ENCODE measurements at regions not wholly inside any gene's neighbourhood (a gene's known extent, or its start where the extent isn't known, plus 50 kb on each side); places are given as distances from the start of the nearest gene placed in this dataset.

GRCh38 chr5:67358186-67358585, 161.6 kb upstream of the CD180 start:
- no peak overlapping the region for H2BK5ac ChIP-seq (ENCODE audit: low read depth, low read length, poor library complexity)

GRCh38 chr5:67355120-67355713, 158.6 kb upstream of the CD180 start:
- no peak overlapping the region for H4K12ac ChIP-seq (ENCODE audit: low read depth, low read length)
- H3K18ac ChIP-seq (ENCODE audit: low read length): no peak overlapping the region
- H3K4me2 ChIP-seq (ENCODE audit: low read length): no peak overlapping the region
- H3K9me3 ChIP-seq (ENCODE audit: insufficient read depth, low read depth, low read length): no peaks in the 10 kb centered on the region
- no peaks in the 10 kb centered on the region for H3K36me3 ChIP-seq (ENCODE audit: control insufficient read depth in 1 of 2, insufficient read depth in 2 of 2, low read length in 2 of 2)
- H3K14ac ChIP-seq (ENCODE audit: low read length): no peak overlapping the region
- no peak overlapping the region for H2AFZ ChIP-seq (ENCODE audit: insufficient read depth, low read length, poor library complexity)
- no peak overlapping the region for H3K4me3 ChIP-seq (ENCODE audit: low read depth, low read length)
- no peak overlapping the region for H4K8ac ChIP-seq (ENCODE audit: low read depth, low read length)
- H3K4me1 ChIP-seq (ENCODE audit: control insufficient read depth in 1 of 2, insufficient read depth in 2 of 2, low read length in 2 of 2): no peaks in the 10 kb centered on the region
- no peak for DNase-seq
- H3K23ac ChIP-seq (ENCODE audit: low read length): no peak overlapping the region
- H3K27ac ChIP-seq (ENCODE audit: low read depth, low read length): no peak overlapping the region
- H4K91ac ChIP-seq (ENCODE audit: low read depth, low read length): no peak overlapping the region
- no peak overlapping the region for H2BK5ac ChIP-seq (ENCODE audit: low read depth, low read length, poor library complexity)
- no peak overlapping the region for H2BK12ac ChIP-seq (ENCODE audit: low read length)
- no peaks in the 10 kb centered on the region for H3K27me3 ChIP-seq (ENCODE audit: insufficient read depth, low read length)
- no peak overlapping the region for H3K9ac ChIP-seq (ENCODE audit: low read length)
- WGBS (ENCODE audit: extremely low coverage, insufficient coverage, insufficient read length): no CpG with 5 or more reads among the region's 6 CpGs
- H3K4ac ChIP-seq (ENCODE audit: low read depth, low read length): no peak overlapping the region
- H3K79me2 ChIP-seq (ENCODE audit: control insufficient read depth, insufficient read depth, low read length, poor library complexity): no peaks in the 10 kb centered on the region
- H2AK5ac ChIP-seq (ENCODE audit: low read length): no peak overlapping the region
- no peaks in the 10 kb centered on the region for H3K79me1 ChIP-seq (ENCODE audit: low read length)
- no peak overlapping the region for H2BK120ac ChIP-seq (ENCODE audit: insufficient read depth, low read length, poor library complexity)

More at GRCh38 chr5:67358186-67358585, 161.6 kb upstream of the CD180 start:
- H3K4me2 ChIP-seq (ENCODE audit: low read length): no peak overlapping the region
- H3K9me3 ChIP-seq (ENCODE audit: insufficient read depth, low read depth, low read length): no peaks in the 10 kb centered on the region
- no peak overlapping the region for H4K8ac ChIP-seq (ENCODE audit: low read depth, low read length)
- H3K79me1 ChIP-seq (ENCODE audit: low read length): no peaks in the 10 kb centered on the region
- no peak for DNase-seq
- H3K9ac ChIP-seq (ENCODE audit: low read length): no peak overlapping the region
- no peak overlapping the region for H4K91ac ChIP-seq (ENCODE audit: low read depth, low read length)
- no peak overlapping the region for H3K4me3 ChIP-seq (ENCODE audit: low read depth, low read length)
- H3K27me3 ChIP-seq (ENCODE audit: insufficient read depth, low read length): no peaks in the 10 kb centered on the region
- H3K23ac ChIP-seq (ENCODE audit: low read length): no peak overlapping the region
- no peak overlapping the region for H2BK12ac ChIP-seq (ENCODE audit: low read length)
- H2AFZ ChIP-seq (ENCODE audit: insufficient read depth, low read length, poor library complexity): no peak overlapping the region
- no peak overlapping the region for H3K27ac ChIP-seq (ENCODE audit: low read depth, low read length)
- H2AK5ac ChIP-seq (ENCODE audit: low read length): no peak overlapping the region
- no peak overlapping the region for H3K14ac ChIP-seq (ENCODE audit: low read length)
- H3K4ac ChIP-seq (ENCODE audit: low read depth, low read length): no peak overlapping the region
- no peak overlapping the region for H3K18ac ChIP-seq (ENCODE audit: low read length)
- no peaks in the 10 kb centered on the region for H3K36me3 ChIP-seq (ENCODE audit: control insufficient read depth in 1 of 2, insufficient read depth in 2 of 2, low read length in 2 of 2)
- no peak overlapping the region for H2BK120ac ChIP-seq (ENCODE audit: insufficient read depth, low read length, poor library complexity)
- H4K12ac ChIP-seq (ENCODE audit: low read depth, low read length): no peak overlapping the region
- H3K4me1 ChIP-seq (ENCODE audit: control insufficient read depth in 1 of 2, insufficient read depth in 2 of 2, low read length in 2 of 2): no peaks in the 10 kb centered on the region
- H3K79me2 ChIP-seq (ENCODE audit: control insufficient read depth, insufficient read depth, low read length, poor library complexity): no peaks in the 10 kb centered on the region

- no CpG with 5 or more reads among the region's 10 CpGs for WGBS (ENCODE audit: extremely low coverage, insufficient coverage, insufficient read length)
Measured at GRCh38 chr5:67353500-67354450, 157.2 kb upstream of the CD180 start.

GRCh38 chr5:67350618-67351201, 154.1 kb upstream of the CD180 start:
- no peak for DNase-seq
- H3K79me2 ChIP-seq (ENCODE audit: control insufficient read depth, insufficient read depth, low read length, poor library complexity): no peaks in the 10 kb centered on the region
- no peak overlapping the region for H3K9ac ChIP-seq (ENCODE audit: low read length)
- no peaks in the 10 kb centered on the region for H3K27me3 ChIP-seq (ENCODE audit: insufficient read depth, low read length)
- no peak overlapping the region for H2BK120ac ChIP-seq (ENCODE audit: insufficient read depth, low read length, poor library complexity)
- H3K18ac ChIP-seq (ENCODE audit: low read length): no peak overlapping the region
- no peaks in the 10 kb centered on the region for H3K4me1 ChIP-seq (ENCODE audit: control insufficient read depth in 1 of 2, insufficient read depth in 2 of 2, low read length in 2 of 2)
- no peaks in the 10 kb centered on the region for H3K9me3 ChIP-seq (ENCODE audit: insufficient read depth, low read depth, low read length)
- no peaks in the 10 kb centered on the region for H3K36me3 ChIP-seq (ENCODE audit: control insufficient read depth in 1 of 2, insufficient read depth in 2 of 2, low read length in 2 of 2)
- H4K91ac ChIP-seq (ENCODE audit: low read depth, low read length): no peak overlapping the region
- H3K79me1 ChIP-seq (ENCODE audit: low read length): no peaks in the 10 kb centered on the region
- no peak overlapping the region for H3K4me2 ChIP-seq (ENCODE audit: low read length)
- H2AFZ ChIP-seq (ENCODE audit: insufficient read depth, low read length, poor library complexity): no peak overlapping the region
- no peak overlapping the region for H2AK5ac ChIP-seq (ENCODE audit: low read length)
- H3K27ac ChIP-seq (ENCODE audit: low read depth, low read length): no peak overlapping the region
- H3K4ac ChIP-seq (ENCODE audit: low read depth, low read length): no peak overlapping the region
- H3K4me3 ChIP-seq (ENCODE audit: low read depth, low read length): no peak overlapping the region
- no peak overlapping the region for H2BK5ac ChIP-seq (ENCODE audit: low read depth, low read length, poor library complexity)
- H3K23ac ChIP-seq (ENCODE audit: low read length): no peak overlapping the region
- no peak overlapping the region for H4K12ac ChIP-seq (ENCODE audit: low read depth, low read length)
- H3K14ac ChIP-seq (ENCODE audit: low read length): no peak overlapping the region
- no peak overlapping the region for H2BK12ac ChIP-seq (ENCODE audit: low read length)
- WGBS (ENCODE audit: extremely low coverage, insufficient coverage, insufficient read length): no CpG with 5 or more reads among the region's 12 CpGs
- no peak overlapping the region for H4K8ac ChIP-seq (ENCODE audit: low read depth, low read length)

More at GRCh38 chr5:67353500-67354450, 157.2 kb upstream of the CD180 start:
- no peak overlapping the region for H3K14ac ChIP-seq (ENCODE audit: low read length)
- no peaks in the 10 kb centered on the region for H3K27me3 ChIP-seq (ENCODE audit: insufficient read depth, low read length)
- no peak overlapping the region for H2BK12ac ChIP-seq (ENCODE audit: low read length)
- no peak overlapping the region for H2BK5ac ChIP-seq (ENCODE audit: low read depth, low read length, poor library complexity)
- no peaks in the 10 kb centered on the region for H3K79me1 ChIP-seq (ENCODE audit: low read length)
- no peak overlapping the region for H4K91ac ChIP-seq (ENCODE audit: low read depth, low read length)
- H4K12ac ChIP-seq (ENCODE audit: low read depth, low read length): no peak overlapping the region
- H3K79me2 ChIP-seq (ENCODE audit: control insufficient read depth, insufficient read depth, low read length, poor library complexity): no peaks in the 10 kb centered on the region
- no peak overlapping the region for H2BK120ac ChIP-seq (ENCODE audit: insufficient read depth, low read length, poor library complexity)
- no peak overlapping the region for H4K8ac ChIP-seq (ENCODE audit: low read depth, low read length)
- H3K18ac ChIP-seq (ENCODE audit: low read length): no peak overlapping the region
- H2AFZ ChIP-seq (ENCODE audit: insufficient read depth, low read length, poor library complexity): no peak overlapping the region
- DNase-seq: no peak
- H2AK5ac ChIP-seq (ENCODE audit: low read length): no peak overlapping the region
- H3K4ac ChIP-seq (ENCODE audit: low read depth, low read length): no peak overlapping the region
- no peaks in the 10 kb centered on the region for H3K9me3 ChIP-seq (ENCODE audit: insufficient read depth, low read depth, low read length)
- H3K4me3 ChIP-seq (ENCODE audit: low read depth, low read length): no peak overlapping the region
- H3K36me3 ChIP-seq (ENCODE audit: control insufficient read depth in 1 of 2, insufficient read depth in 2 of 2, low read length in 2 of 2): no peaks in the 10 kb centered on the region
- no peaks in the 10 kb centered on the region for H3K4me1 ChIP-seq (ENCODE audit: control insufficient read depth in 1 of 2, insufficient read depth in 2 of 2, low read length in 2 of 2)
- no peak overlapping the region for H3K9ac ChIP-seq (ENCODE audit: low read length)
- H3K23ac ChIP-seq (ENCODE audit: low read length): no peak overlapping the region
- no peak overlapping the region for H3K4me2 ChIP-seq (ENCODE audit: low read length)
- H3K27ac ChIP-seq (ENCODE audit: low read depth, low read length): no peak overlapping the region
